HG03520 (cell line): ENCODE measurements at regions not wholly inside any gene's neighbourhood (a gene's known extent, or its start where the extent isn't known, plus 50 kb on each side); places are given as distances from the start of the nearest gene placed in this dataset.
"Not testable (repeated sequence)": the region's sequence is repeated elsewhere in the genome, so short reads cannot be mapped to it uniquely, and the experiment has no call there.

Experiments
- ATAC-seq: cut with Tn5 transposase; IDR thresholded peaks from one replicate; pipeline ENCODE4 v1.9.1; 2021; ENCODE audit warnings: mild to moderate bottlenecking, moderate library complexity; ENCODE audit not compliant: unreplicated experiment

DNA sequence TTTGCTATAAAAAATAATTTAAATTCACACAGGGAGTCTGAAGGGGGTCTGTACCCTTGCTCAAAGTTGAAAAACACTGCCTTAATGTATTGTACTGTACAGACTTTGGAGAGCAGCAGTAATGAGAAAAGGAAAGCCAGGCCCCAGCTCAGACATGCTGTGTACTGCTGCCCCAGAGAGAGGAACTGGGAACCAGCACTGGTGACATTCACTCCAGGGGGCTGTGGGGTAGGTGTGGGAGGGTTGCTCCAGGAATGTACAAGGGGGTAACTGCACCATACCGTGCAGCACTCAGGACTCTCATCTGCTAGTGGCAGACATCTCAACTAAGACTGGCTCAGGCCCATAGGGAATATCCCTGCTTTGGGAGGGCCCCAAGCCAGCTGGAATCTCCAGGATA lies 146.0 kb upstream of the RMP24 start:
- no peak for ATAC-seq

DNA sequence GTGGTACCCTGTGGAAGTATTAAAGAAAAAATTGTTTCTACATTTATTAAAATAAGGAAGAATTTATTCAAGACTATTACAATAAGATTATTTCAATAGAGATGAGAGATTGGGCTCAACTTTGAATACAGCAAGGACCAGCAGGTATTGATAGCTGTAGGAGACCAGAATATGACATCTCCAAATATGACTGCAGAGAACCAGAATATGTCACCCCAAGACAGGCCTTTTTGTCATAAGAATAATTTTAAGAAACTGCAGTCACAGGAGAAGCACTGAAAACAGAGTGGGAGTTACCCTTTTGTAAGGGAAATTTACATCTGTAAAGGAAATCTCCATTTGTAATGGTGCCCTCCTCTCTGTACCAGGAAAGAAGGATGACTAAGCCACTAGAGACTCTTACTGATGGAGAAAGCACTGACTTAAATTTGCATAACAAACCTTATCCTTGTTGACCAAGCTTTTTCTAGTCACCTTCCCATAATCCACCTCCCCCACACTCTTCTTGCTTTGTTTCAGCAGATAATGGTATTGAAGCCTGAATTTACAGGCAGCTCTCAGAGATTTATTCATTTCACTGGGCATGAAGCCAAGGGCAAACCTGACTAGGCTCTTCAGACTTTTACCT lies 145.1 kb upstream of the RMP24 start:
- ATAC-seq = no peak

DNA sequence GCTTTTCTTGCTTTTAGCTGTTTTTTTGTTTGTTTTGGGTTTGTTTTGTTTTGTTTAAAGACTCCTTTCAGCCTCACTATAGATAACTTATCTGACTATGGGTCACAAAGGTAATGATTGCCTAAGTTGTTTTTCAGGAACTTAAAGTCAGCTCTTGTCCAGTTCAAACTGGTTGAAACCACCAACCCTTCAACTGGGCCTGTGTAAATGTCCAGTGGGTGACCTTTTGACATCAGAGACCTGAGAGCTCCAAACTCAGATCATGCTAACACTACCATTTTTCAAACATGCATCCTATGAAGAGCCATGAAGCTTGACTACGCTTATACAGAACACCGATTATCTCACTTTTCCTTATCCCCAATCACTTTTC lies 144.6 kb upstream of the RMP24 start:
- no peak for ATAC-seq

DNA sequence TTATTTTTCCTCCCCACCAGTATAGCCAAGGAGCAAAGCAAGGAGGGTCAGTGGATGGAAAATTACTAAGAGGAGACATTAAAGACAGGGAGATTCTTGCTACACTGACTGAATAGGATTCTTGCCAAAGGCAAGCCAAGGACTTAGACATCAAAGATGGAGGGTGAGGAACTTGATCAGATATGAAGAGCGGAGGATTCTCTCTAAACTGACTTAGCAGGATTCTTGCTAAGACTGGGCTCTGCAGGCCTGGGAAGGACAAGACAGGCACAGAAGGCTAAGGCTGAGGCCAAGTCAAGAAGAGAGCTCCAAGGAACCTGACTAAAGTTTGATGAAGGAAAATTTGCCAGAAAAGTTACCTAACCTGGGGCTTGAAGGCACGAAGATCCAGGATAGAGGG lies 143.9 kb upstream of the RMP24 start:
- no peak for ATAC-seq

DNA sequence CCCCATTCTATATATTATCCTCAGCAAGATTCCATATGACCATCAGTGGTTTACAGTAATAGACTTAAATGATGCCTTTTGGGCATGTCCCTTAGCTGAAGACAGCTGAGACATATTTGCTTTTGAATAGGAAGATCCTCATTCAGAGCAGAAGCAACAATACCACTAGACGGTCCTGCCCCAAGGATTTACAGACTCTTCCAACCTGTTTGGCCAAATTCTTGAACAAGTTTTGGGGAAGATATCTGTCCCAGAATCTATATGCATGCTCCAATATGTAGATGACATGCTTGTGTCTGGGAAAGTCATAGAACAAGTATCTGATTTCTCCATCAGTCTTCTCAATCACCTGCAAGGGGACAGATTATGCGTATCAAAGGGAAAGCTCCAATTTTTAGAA lies 137.1 kb upstream of the RMP24 start:
- ATAC-seq = no peak

DNA sequence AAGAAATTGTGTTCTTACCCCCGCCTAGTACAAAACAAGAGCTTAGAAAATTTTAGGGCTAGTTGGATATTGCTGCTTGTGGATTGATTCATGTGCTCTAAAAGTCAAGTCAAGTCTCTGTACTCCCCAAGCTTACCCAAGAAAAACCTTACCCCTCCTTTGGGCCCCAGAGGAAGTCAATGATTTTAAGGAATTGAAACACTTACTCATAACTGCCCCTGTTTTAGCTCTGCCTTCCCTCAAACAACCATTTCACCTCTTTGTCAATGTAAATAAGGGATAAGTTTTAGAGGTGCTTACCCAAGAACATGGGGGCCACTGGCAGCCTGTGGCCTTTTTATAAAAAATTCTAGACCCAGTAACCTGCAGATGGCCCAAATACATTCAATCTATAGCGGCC lies 136.6 kb upstream of the RMP24 start:
- peak; percentile 87 for ATAC-seq

DNA sequence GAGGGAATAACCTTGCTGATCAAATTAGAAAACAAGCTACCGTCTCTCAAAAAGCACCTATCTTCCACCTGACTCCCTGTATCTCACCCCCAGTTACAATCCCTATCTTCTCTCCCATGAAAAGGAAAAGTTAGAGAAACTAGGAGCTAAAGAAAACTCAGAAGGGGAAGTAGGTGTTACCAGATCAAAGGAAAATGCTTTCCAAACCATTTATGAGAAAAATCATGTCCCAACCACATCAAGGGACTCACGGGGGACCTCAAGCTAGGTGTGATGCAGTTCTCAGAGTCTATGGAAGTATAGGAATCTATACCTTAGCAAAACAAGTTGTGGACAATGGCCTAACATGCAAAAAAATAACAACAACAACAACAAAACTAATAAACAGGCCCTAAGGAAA lies 135.5 kb upstream of the RMP24 start:
- no peak for ATAC-seq

DNA sequence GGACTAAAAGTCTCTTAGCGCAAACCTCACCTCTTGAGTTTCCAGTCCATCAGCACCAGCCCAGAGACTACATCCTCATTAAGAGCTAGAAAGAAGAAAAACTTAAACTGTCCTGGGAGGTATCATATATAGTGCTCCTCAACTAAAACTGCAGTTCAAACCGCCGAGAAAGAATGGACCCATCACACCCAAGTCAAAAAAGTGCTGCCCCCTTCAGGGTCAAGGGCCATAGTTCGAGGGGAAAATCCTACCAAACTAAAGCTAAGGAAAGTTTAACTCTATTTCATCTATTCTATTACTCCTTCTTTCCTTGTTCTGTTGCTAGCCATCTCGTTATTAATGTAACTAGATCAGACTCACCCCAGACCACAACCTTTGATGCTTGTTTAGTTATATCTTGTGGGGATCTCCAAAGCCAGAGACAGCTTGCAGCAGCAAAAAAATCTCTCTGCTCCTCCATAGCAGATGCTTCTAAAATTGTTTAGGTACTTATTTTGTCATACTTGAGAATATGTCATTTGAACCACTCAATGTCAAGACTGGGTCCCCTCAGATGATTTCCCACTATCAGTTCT lies 134.5 kb upstream of the RMP24 start:
- no peak for ATAC-seq

DNA sequence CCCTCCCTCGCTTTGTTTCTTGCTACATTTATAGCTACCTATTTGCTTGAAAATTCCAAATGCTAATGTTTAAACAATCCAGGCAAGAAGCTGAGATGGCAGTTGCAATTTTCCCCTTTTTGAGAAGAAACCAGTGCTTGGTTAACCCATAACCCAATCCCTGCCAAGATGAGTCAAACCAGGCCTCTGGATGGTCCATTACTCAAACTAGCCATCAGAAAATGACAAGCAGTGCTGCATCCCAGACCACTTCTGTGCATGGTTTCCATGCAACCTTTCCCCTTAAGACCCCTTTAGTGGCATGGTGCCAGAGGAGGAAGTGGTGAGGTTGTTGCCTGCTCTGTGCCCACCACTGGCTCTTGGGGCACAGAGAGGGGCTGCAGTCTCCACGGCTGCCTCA lies 131.2 kb upstream of the RMP24 start:
- no peak for ATAC-seq

DNA sequence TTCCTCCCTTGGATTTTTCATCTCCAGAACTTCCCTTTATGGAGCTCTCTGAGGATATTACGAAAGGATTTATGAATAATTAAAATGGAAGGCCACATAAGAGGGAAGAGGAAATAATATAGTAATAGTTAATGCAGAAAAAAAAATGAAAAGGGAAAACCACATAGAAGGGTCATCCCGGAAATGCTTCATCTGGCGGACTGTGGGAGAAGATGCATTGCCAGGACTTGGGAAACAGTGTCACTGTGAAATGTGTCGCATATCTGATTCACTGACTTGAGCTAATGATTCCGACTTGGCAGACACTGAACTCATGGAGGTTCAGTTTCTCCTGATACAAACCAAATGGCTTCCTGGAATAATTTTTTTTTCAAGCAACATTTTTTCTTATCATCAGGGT lies 129.9 kb upstream of the RMP24 start:
- no peak for ATAC-seq

DNA sequence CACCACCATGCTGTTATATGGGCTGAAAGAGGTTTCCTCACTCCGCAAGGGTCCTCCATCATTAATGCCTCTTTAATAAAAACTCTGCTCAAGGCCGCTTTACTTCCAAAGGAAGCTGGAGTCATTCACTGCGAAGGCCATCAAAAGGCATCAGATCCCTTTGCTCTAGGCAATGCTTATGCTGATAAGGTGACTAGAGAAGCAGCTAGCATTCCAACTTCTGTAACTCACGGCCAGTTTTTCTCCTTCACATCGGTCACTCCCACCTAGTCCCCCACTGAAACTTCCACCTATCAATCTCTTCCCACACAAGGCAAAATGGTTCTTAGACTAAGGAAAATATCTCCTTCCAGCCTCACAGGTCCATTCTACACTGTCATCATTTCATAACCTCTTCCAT lies 124.2 kb upstream of the RMP24 start:
- ATAC-seq = not testable (repeated sequence)

DNA sequence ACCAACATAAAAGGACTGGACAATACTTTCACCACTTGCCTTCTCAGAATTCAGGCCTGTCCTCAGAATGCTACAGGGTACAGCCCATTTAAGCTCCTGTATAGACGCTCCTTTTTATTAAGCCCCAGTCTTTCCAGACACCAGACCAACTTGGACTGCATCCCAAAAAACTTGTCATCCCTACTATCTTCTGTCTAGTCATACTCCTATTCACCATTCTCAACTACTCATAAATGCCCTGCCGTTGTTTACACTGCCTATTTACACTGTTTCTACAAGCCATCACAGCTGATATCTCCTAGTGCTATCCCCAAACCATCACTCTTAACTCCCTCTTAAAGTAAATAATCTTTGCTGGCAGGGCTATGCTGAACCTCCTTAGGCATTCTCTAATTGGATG lies 123.2 kb upstream of the RMP24 start:
- ATAC-seq = not testable (repeated sequence)

DNA sequence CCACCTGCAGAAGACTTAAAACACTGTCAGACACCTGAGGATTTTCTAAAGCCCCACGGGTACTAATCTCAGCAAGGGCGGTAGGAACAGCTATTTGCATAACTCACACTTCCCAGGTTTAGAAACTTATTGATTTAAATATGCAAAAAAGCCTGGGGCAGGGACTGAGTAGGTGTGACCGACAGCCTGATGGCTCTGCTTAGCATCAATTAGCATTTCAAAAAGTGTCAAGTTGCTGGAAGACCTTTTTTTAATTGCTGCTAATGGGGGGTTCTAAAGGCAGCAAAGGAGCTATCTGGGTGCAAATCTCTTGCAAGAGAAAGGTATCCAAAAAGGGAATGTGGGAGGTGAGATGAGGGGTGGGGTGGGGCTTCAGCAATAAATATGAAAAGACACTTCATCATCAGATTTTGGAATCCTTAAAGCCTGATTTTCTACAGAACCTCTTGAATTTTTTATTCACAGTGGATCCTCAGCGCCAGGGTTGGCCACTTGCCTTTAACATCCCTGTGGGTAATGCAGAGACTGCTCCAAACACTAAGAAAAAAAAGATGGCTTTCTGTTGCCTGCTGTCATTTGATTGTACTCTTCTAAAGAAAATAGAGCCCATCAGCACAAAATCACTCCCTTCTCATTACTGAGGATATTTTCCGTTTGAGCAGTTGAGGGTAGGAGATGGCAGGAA lies 121.1 kb upstream of the RMP24 start:
- no peak for ATAC-seq

DNA sequence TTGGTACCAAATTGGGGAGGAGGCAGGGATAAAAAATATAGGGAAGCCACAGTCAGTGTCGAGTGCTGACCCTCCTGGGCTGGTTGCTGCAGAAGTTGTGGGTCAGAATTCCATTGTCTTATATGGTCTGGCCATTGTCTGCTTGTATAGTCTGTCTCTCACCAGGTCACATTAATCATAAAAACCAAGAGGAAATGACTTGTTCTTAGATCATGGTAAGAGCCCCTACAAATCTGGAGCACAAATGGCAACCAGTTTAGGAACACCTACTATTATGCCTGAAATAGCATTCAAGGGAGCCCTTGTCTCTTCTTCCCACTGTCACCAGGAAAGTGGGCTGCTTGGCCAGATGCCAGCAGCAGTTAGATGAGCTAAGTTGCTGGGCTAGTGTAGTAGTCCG lies 119.7 kb upstream of the RMP24 start:
- ATAC-seq = no peak

DNA sequence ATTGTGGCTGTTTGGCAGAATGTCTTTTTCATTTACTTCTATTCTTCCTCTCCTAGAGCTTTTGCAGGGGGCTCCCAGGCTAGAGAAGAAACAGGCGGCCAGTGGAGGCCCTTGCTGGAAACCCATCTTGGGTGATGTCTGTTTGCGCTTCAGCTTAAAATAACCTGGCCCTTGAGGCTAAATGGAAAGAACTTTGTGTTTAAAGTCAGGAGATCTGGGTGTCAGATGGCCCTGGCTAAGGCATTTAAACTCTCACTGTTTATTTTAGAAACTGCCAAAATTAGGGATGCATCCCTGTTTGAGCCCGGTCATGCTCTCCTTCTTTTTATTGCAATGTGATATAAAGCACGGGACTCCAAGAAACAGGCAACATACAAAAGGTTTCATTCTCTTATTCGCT lies 118.4 kb upstream of the RMP24 start:
- no peak for ATAC-seq

DNA sequence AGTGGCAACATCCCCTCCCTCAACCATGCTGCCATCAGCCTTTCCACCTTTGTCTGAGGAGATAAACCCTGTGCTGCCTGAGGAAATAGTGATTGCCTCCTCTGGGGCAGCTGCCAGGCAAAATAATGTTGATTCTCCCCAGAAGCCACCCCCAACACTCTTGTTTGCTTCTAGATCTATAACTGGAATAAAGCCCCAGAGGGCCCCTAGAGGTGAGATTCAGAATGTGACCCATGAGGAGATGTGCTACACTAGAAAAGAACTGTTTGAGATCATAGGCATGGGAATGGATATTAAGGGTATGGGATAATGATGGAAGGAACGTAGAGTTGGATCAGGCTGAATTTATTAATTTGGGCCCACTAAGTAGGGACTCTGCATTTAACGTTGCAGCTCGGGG lies 116.3 kb upstream of the RMP24 start:
- no peak for ATAC-seq

DNA sequence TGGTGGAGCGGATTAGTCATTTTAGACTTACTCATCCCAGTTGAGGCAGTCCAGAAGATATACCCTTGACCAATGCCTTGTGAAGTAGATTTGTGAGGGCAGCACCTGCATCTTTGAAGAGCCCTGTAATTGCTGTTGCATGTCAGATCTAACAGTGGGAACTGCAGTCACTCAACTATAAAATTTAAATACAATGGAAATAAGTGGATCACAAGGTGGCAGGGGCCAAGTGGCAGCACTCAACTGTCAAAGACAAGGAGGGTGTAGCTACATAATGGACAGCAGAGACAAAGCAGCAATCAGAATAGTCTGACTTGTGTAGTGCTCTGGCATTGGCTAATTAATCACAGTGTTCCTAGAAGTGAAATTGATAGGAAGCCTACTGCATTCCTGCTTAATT lies 115.8 kb upstream of the RMP24 start:
- ATAC-seq = not testable (repeated sequence)

DNA sequence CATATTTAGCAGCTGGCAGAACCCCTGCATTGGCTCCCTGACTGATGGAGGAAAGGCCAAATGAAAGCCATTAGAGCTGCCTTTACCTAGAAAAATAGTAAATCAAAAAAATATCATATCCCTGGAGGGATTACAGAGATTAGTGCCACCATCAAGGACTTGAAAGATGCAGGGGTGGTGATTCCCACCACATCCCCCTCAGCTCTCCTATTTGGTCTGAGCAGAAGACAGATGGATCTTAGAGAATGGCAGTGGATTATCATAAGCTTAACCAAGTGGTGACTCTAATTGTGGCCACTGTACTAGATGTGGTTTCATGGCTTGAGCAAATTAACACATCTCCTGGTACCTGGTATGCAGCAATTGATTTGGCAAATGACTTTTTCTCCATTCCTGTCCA lies 114.9 kb upstream of the RMP24 start:
- not testable (repeated sequence) for ATAC-seq

DNA sequence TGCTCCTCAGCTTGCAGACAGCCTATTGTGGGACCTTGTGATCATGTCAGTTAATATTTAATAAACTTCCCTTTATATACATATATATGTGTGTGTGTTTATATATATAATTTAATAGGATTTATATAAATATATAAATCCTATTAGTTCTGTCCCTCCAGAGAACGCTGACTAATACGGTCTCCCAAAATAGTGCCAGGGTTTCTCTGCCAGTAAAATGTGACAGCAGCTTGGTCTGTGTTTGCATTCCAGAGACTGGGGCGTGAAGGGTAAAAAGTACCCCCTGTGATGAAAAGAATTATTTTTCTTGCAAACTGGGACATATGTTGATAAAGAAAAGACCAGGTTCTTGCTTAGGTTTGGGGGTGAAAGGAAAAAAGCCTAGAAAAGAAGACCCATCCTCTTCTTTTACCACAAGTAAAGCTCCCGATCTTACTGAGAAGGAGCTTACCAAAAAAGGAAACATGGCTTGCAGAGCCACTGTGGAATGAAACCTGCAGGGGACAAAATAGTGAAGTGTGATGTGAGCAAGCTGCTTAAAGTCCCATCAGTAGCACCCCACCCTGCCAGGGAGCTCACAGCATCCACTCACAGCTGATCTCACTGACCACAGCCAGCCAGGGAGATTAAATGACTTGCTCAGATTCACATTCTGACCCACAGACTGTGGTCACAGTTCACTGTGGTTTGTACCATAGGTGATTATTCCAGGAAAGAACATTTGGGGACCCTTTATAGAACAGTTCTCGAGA lies 110.9 kb upstream of the RMP24 start:
- ATAC-seq = peak; percentile 69

DNA sequence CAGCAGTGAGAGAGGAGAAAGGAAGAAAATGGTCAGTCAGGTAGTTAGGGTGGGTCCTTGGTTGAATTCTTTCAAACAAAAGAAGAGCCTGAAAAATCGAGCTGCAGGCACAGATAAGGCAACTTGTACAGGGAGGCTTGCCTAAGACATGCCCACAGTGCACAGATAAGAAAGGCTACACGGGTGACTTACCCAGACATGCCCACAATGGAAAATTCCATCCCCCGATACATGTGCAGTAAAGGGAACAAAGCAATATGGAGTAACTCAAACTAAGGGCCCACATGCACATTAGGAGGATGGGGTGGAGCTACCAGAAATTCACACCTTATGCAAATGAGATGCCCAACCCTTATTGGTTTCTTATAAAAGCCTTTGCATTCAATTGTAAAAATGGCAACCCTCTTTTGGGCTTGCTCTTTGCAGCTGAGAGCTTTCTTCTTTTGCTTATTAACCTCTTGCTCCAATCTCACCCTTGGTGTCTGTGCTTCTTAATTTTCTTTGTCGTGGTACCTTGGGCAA lies 110.3 kb upstream of the RMP24 start:
- peak; percentile 26 for ATAC-seq

DNA sequence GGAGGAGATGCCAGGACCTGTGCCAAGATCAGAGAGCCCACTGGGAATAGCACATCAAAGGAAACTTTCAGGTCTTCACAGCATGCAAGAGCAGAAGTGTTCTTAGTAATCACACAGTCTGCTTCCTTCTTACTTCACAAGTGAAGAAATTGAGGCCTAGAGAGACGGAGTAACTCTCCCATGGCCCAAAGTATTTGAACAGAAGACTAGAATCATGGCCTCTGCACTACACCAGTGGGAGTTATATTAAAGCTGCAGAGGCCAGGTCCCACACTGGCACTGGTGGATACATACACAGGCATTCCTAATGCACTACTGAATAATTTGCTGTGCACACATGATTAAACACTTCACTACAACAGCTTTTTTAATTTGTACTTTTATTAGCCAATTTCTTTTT lies 107.6 kb upstream of the RMP24 start:
- no peak for ATAC-seq

DNA sequence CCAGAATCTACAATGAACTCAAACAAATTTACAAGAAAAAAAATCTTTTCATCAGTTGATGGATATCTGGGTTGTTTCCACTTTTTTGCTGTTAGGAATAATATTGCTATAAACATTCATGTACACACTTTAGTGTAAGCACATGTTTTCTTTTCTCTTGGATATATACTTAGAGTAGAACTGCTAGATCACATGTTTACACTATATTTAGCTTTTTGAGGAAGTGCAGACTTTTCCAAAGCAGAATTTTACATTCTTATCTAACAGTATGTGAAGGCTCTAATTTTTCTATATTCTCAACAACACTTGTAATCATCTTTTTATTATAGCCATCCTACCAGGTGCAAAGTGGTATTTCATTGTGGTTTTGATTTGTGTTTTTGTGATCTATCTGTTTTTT lies 103.6 kb upstream of the RMP24 start:
- ATAC-seq = no peak
